ENCODE measurements at regions not wholly inside any gene's neighbourhood (a gene's known extent, or its start where the extent isn't known, plus 50 kb on each side); places are given as distances from the start of the nearest gene placed in this dataset.
A peak's percentile ranks its signal among the peaks of the same experiment; 100 is the strongest.

DNA sequence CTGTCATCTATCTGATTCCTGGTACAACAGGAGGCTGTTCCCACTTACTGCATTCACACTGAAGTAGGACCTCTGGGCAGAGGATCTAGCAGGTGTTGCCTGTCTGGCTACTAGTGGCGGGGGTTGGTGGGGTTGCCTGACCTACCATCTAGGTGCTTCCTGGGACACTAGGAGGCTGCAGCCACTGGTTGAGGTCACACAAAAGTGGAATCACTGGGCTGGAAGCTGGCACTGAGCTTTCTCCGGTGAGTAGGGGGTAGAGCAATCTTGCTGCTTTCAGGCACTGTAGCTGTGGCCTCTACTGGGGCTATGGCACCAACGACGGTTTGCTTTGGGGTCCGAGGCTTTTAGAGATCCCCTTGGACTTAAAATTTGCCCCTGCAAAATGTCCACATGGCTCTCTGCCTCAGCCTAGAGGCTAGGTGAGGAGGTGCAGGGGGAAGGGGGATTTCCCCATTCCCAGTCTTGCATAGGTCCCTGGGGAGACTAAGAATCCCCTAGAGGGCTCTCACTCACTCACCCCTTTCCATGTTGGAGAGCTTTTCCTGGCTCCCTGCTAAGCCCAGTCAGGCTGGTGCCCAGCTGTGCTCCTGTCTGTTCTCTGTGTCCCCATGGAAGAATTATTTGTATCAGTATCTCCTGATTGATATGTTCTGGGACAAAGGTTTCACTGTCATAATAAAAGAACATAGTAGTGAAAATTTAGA lies 397.7 kb upstream of the EPHA6 start:
- ATAC-seq (ENCODE audit: low FRiP score) (peak; percentile 19), DNase-seq (ENCODE audit: low spot score) (no peak)
- no peak for TF ChIP-seq CTCF (IDR thresholded peaks at IDR 0.05)

GRCh38 chr3:96428097-96428496 lies 386.3 kb upstream of the EPHA6 start:
- no peak for DNase-seq (ENCODE audit: low spot score)
- TF ChIP-seq CTCF (IDR thresholded peaks at IDR 0.05): no peak
- no peak for ATAC-seq (ENCODE audit: low FRiP score)

DNA sequence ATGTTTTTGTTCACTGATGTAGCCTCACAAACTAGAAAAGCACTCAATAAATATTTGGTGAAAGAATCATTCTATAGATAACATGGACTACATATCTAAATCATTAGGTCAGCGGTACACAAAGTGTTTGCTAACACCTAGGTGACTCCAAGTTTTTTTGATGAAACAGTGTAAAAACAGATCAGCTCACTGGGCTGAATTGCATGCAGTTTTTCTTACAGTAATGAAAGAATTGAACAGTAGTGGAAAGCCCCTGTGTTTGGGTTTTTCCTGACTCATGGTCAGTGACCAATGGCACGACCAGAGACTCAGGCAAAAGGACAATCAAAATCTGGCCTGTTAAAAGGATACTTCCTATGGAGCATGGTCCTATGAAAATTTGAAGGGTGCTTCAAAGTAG lies 384.3 kb upstream of the EPHA6 start:
- no peak for TF ChIP-seq CTCF (IDR thresholded peaks at IDR 0.05)
- DNase-seq (ENCODE audit: low spot score) (no peak), ATAC-seq (ENCODE audit: low FRiP score) (no peak)

DNA sequence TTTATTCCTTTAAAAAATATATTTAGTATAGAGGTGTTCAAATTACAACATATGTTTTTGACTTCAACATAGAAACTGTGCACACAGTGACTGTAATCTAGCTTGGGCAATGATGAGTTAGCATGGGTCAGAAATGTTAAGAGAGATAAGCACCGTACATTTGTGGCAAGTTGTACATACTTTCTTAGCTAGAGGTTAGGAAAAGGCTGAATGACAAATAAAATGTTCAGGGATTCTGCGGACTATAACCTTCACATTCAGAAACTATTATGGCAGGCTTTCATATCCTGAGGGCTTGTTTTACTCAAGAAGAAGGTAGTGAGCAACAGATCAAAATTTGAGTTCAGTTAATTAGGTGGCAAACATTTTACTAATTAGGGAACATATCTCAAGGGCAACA lies 379.7 kb upstream of the EPHA6 start:
- ATAC-seq (ENCODE audit: low FRiP score): no peak
- no peak for DNase-seq (ENCODE audit: low spot score)
- TF ChIP-seq CTCF (IDR thresholded peaks at IDR 0.05): no peak

- ATAC-seq (ENCODE audit: low FRiP score) (no peak), DNase-seq (ENCODE audit: low spot score) (no peak)
- no peak for TF ChIP-seq CTCF (IDR thresholded peaks at IDR 0.05)
Measured at GRCh38 chr3:96449346-96449745, 365.0 kb upstream of the EPHA6 start.

DNA sequence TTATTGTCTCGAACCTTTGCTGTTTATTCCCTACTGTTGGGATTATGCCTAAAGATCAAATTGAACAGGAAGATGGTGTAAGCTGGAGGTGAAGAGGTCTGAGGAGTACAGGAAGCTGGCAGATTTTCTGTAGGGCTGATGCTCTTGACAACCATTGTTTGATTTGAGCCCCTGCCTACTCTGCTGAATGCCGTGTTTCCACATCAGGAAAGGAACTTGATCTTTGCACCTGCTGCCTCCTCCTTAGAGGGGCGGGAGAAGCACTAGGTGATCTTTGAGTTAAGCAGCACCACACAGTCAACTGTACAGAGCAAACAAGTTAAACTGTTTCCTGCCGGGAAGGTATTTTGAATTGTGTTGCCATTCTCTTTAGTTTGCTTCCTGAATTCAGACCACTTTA lies 364.6 kb upstream of the EPHA6 start:
- no peak for TF ChIP-seq CTCF (IDR thresholded peaks at IDR 0.05)
- DNase-seq (ENCODE audit: low spot score) (no peak), ATAC-seq (ENCODE audit: low FRiP score) (no peak)

- DNase-seq (ENCODE audit: low spot score): no peak
- TF ChIP-seq CTCF (IDR thresholded peaks at IDR 0.05): no peak
- ATAC-seq (ENCODE audit: low FRiP score): no peak
Measured at GRCh38 chr3:96450699-96451098, 363.7 kb upstream of the EPHA6 start.
